ENCODE measurements at regions not wholly inside any gene's neighbourhood (a gene's known extent, or its start where the extent isn't known, plus 50 kb on each side); places are given as distances from the start of the nearest gene placed in this dataset.

GRCh38 chr4:81522711-81523110 lies 51.0 kb upstream of the RASGEF1B start:
- no peak for DNase-seq

GRCh38 chr4:81521708-81522107 lies 50.0 kb upstream of the RASGEF1B start:
- DNase-seq: no peak

All from T1000 (cell line).